Upper lobe of left lung (tissue), 4 donors: ENCODE measurements at regions not wholly inside any gene's neighbourhood (a gene's known extent, or its start where the extent isn't known, plus 50 kb on each side); places are given as distances from the start of the nearest gene placed in this dataset.

Experiments used
- EP300 ChIP-seq, 4 donors: sonication (generic); formaldehyde crosslinking; IDR thresholded peaks; one replicate each; pipeline ENCODE4 v1.5.1; 2017; ENCODE audit warnings: antibody characterized with exemption in 4 of 4, control low read depth in 2 of 4
- POLR2A ChIP-seq, 4 donors: fragments of 450-650 bp; IDR thresholded peaks; one replicate each; pipeline ENCODE4 v1.5.1; 2016 to 2017; ENCODE audit warnings: antibody characterized with exemption in 4 of 4, mild to moderate bottlenecking in 2 of 4
- POLR2AphosphoS5 ChIP-seq, 2 donors: sonication (generic); formaldehyde crosslinking; IDR thresholded peaks; one replicate each; pipeline ENCODE4 v1.5.1; 2017; ENCODE audit warnings: antibody characterized with exemption in 2 of 2
- TF ChIP-seq, protein P1 (sequence below), 6 experiments: fragments of 450-650 bp in 4 of 6; fragments of 200-600 bp in 2 of 6; sonication (generic) in 2 of 6; IDR thresholded peaks; one replicate each; pipeline ENCODE4 v1.5.1; 2016 to 2019; ENCODE audit warnings: antibody characterized with exemption in 6 of 6

DNA sequence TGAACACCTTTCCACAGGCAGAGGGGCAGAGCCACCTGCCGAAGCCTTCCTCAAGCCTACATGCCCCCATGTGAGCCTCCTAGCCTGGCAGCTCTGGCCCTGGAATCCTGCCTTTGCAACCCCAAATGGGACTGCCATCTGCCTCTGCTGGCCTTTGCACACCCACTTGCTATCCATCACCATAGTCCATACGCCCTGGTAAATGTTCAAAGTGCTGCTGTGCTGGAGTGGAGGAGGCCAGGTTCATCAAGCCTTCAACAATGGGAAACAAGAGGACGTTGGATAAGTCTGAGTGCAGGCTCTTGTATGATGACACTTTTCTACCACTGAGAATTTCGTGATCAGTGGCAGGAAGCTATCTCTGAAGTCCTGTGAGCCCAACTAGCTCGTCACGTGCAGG is 159.8 kb downstream of the MED10 start:
- no peak for TF ChIP-seq POLR2A (IDR thresholded peaks at IDR 0.05)
- TF ChIP-seq, protein P1, sequence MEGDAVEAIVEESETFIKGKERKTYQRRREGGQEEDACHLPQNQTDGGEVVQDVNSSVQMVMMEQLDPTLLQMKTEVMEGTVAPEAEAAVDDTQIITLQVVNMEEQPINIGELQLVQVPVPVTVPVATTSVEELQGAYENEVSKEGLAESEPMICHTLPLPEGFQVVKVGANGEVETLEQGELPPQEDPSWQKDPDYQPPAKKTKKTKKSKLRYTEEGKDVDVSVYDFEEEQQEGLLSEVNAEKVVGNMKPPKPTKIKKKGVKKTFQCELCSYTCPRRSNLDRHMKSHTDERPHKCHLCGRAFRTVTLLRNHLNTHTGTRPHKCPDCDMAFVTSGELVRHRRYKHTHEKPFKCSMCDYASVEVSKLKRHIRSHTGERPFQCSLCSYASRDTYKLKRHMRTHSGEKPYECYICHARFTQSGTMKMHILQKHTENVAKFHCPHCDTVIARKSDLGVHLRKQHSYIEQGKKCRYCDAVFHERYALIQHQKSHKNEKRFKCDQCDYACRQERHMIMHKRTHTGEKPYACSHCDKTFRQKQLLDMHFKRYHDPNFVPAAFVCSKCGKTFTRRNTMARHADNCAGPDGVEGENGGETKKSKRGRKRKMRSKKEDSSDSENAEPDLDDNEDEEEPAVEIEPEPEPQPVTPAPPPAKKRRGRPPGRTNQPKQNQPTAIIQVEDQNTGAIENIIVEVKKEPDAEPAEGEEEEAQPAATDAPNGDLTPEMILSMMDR (IDR thresholded peaks at IDR 0.05): no peak
- no peak for TF ChIP-seq EP300 (IDR thresholded peaks at IDR 0.05)
- no peak for TF ChIP-seq POLR2AphosphoS5 (IDR thresholded peaks at IDR 0.05)
